HS-27A (cell line): ENCODE measurements at regions not wholly inside any gene's neighbourhood (a gene's known extent, or its start where the extent isn't known, plus 50 kb on each side); places are given as distances from the start of the nearest gene placed in this dataset.

ENCODE experiments used
- DNase-seq: peaks from one replicate; pipeline ENCODE4 v3.0.0-alpha.2; 2012; ENCODE audit warnings: low read depth, missing footprints

- DNase-seq, result no peak
These were observed 59.4 kb upstream of the SIX2 start for GRCh38 chr2:45068571-45069140.

- DNase-seq, result no peak
These were observed 58.8 kb upstream of the SIX2 start for GRCh38 chr2:45067859-45068570.
